Retina (tissue), 1 donor: ENCODE measurements at regions not wholly inside any gene's neighbourhood (a gene's known extent, or its start where the extent isn't known, plus 50 kb on each side); places are given as distances from the start of the nearest gene placed in this dataset.

ENCODE experiments used
- DNase-seq: peaks from one replicate; pipeline ENCODE4 v3.0.0-alpha.2; 2016

- DNase-seq, result no peak
Measured at GRCh38 chr1:68551459-68551858, 54.6 kb upstream of the DEPDC1 start.

- DNase-seq, result no peak
Measured at GRCh38 chr1:68558321-68559026, 61.6 kb upstream of the DEPDC1 start.

GRCh38 chr1:68565923-68566322 lies 69.0 kb upstream of the DEPDC1 start:
- no peak for DNase-seq

DNA sequence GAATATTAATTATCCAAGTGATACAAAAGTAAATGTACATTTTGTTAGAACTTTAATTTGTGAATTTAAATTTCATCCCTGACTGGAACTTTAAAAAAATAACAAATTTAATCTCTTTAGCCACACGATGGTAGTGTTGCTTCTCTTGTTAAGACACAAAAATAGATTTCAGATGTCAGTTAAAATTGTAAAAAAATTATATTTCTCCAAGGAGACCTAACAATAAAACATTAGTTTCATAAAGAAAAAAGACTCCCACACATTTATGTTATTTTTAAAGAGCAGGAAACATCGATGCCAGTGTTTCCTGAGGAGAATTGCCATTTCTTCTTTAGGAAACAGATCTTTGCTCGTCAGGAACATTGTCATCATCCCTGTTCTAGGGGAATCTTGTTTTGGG lies 74.0 kb upstream of the DEPDC1 start:
- DNase-seq, result no peak

DNA sequence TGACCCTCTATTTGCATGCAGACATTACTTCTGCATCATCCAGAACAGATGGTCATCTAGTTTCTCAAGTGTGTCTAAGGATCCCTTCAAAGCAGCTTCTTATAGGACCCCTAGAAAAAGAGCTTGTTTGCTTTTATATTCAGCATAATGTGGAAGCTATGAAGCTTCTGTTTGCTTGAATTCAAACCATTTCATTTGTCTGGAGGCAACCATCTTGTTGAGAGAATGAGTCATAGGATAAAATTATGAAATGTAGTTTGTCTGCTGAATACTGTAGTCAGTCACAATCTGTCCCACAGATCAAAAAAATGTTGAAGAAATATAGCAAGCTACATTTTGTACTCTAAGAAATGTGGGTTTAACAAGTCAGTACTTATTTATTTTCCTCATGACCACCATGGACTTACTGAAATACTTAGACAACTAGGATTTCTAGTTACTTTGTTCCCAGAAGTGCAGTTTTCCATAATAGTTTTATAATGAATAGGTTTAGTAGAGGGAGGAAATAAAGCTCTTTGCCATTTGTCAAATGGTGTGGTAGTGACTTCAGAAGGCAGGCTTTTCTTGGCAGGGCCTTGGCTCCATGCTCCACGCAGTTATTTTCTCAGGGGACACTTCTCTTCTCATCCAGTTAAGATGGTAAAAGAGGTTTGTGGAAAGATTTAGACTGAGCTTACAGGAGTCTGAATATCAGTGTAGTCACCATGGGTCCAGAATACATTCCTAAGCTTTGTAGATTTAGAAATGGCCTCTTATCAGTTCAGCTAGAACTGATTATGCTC lies 74.8 kb upstream of the DEPDC1 start:
- no peak for DNase-seq

- no peak for DNase-seq
Measured at GRCh38 chr1:68585351-68585750, 88.5 kb upstream of the DEPDC1 start.

GRCh38 chr1:68586766-68587165 lies 89.9 kb upstream of the DEPDC1 start:
- no peak for DNase-seq

GRCh38 chr1:68588304-68588703 lies 91.4 kb upstream of the DEPDC1 start:
- no peak for DNase-seq

- no peak for DNase-seq
Measured at GRCh38 chr1:68590473-68590872, 93.6 kb upstream of the DEPDC1 start.

DNA sequence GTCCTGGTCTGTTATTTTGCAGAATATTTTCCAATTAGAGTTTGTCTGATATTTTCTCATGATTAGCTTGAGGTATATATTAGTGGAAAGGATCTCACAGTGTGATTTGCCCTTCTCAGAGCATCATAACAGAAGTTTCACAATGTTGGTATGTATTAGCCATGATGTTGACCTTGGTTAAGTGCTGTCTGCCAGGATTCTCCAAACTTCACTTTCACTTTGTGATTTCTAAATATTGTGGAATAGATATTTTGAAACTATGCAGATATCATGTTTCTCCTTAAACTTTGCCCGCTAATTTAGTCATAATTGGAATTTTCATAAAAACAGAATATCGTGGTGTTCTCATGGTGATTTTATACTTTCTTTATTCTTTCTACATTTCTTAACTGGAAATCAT lies 98.0 kb upstream of the DEPDC1 start:
- no peak for DNase-seq

- DNase-seq, result no peak
Measured at GRCh38 chr1:68600049-68600661, 103.3 kb upstream of the DEPDC1 start.

GRCh38 chr1:68608289-68608688 lies 111.4 kb upstream of the DEPDC1 start:
- no peak for DNase-seq

GRCh38 chr1:68615312-68615711 lies 118.4 kb upstream of the DEPDC1 start:
- no peak for DNase-seq

GRCh38 chr1:68617942-68618341 lies 121.1 kb upstream of the DEPDC1 start:
- DNase-seq, result no peak

DNA sequence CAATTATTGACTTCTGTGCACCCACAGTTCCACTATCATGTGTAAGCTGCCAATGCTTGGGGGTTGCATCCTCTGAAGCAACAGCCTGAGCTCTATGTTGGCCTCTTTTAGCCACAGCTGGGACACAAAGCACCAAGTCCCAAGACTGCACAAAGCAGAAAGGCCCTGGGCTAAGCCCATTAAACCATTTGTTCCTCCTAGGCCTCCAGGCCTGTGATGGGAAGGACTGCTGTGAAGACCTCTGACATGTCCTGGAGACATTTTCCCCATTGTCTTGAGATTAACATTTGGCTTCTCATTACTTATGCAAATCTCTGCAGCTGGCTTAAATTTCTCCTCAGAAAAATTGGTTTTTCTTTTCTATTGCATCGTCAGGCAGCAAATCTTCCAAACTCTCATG lies 123.7 kb upstream of the DEPDC1 start:
- DNase-seq, result no peak

DNA sequence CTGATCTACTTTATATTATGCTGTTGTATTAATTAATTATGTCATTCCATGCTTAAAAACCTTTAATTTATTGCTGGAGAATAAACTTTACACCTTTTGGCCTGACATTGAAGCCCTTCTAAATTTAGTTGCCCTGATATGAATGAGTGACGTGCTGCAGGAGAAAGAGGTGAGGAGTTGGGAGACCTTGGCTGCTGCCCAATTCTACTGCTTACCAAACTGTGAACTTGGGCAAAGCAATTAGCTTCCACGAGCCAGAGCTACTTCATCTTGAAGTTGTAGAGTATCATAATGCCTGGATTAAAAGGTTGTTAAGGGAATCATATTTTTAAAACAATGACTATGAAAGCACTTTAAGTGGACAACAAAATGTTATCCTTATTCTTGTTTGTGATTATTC lies 126.8 kb upstream of the DEPDC1 start:
- DNase-seq, result no peak

GRCh38 chr1:68624233-68624632 lies 127.4 kb upstream of the DEPDC1 start:
- DNase-seq, result peak; percentile 5

GRCh38 chr1:68625624-68626023 lies 128.7 kb upstream of the DEPDC1 start:
- no peak for DNase-seq

GRCh38 chr1:68633141-68633919 lies 136.4 kb upstream of the DEPDC1 start:
- DNase-seq, result no peak

DNA sequence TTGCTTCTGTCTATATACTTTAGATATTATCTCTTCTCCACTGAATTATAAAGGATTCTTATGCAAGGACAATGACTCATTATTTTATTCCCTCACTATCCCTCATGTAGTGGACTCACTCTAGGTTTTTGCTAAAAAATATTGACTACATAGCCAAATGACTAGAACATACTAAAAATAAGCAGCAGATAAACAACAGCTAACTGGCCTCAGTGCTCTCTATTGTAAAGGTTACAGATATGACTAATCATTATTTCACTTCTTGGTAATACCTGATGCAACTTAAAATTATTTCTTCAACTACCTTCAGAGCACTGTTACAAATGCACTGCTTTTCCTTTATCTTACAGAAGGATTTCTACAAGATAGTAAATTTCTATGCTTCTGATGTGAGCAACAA lies 147.6 kb upstream of the DEPDC1 start:
- no peak for DNase-seq

GRCh38 chr1:68651115-68651514 lies 154.2 kb upstream of the DEPDC1 start:
- DNase-seq, result no peak

DNA sequence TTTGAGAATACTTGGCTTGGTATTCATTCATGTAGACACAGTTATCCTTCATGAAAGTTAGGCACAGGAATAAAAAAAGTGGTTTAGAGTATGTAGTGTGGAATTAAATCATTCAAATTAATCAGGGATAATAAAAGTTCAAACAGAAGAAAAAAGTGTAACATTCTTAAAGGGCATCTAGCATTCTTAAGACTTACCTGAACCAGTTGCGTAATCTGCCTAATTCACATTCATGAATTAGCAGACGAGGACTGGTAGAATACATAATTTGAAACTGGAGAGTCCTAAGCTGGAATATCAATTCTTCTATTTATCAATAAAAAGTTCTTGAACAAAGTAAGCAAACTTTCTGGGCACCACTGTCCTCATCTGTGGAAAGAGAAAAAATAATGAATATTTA lies 157.0 kb upstream of the DEPDC1 start:
- no peak for DNase-seq

DNA sequence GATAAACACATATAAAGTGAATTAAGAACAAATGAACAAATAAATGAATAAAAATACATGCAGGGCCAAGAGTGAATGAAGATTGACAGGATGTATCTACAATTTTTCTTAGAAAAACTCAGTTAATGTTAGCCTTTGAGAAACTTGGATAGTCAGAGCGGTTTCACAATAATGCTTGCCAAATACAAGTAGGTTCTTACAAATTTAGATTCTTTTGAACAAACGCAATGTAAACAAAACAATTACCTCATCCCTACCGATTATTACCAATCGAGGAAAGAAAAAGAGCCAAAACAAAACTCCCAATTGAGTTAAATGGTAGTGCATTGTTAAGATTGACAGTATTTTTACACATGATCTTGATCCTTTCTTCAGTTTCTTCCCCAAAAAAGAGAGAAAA lies 176.9 kb upstream of the DEPDC1 start:
- DNase-seq, result no peak
